Osteoblast (primary cell): ENCODE measurements at regions not wholly inside any gene's neighbourhood (a gene's known extent, or its start where the extent isn't known, plus 50 kb on each side); places are given as distances from the start of the nearest gene placed in this dataset.

Experiments
- DNase-seq: peaks from one replicate; pipeline ENCODE4 v3.0.0; 2011; ENCODE audit warnings: low spot score, mixed read lengths; ENCODE audit not compliant: insufficient read length; ENCODE audit errors: missing footprints
- H2AFZ ChIP-seq: 2 replicates; pipeline ENCODE4 v1.6.0; 2011; ENCODE audit warnings: mild to moderate bottlenecking, low read length
- H3K27ac ChIP-seq: 2 replicates; pipeline ENCODE4 v1.5.1; 2011; ENCODE audit warnings: mild to moderate bottlenecking, low read depth, low read length, moderate library complexity
- H3K27me3 ChIP-seq: 2 replicates; pipeline ENCODE4 v1.6.0; 2012; ENCODE audit warnings: mild to moderate bottlenecking, control low read depth, inconsistent platforms, low read length, moderate library complexity; ENCODE audit not compliant: insufficient read depth
- H3K36me3 ChIP-seq: 2 replicates; pipeline ENCODE4 v1.5.1; 2011; ENCODE audit warnings: mild to moderate bottlenecking, low read length, control low read depth, moderate library complexity; ENCODE audit not compliant: insufficient read depth
- H3K4me1 ChIP-seq: 2 replicates; pipeline ENCODE4 v1.5.1; 2011; ENCODE audit warnings: mild to moderate bottlenecking, low read length, control low read depth, moderate library complexity; ENCODE audit not compliant: insufficient read depth
- H3K4me2 ChIP-seq: 2 replicates; pipeline ENCODE4 v1.6.0; 2011; ENCODE audit warnings: mild to moderate bottlenecking, low read length; ENCODE audit not compliant: insufficient read depth
- H3K4me3 ChIP-seq: fragments of 200-600 bp; sonication (generic); 3 replicates; pipeline ENCODE4 v1.5.1; 2012; ENCODE audit warnings: mild to moderate bottlenecking, low read length, inconsistent platforms; ENCODE audit not compliant: insufficient read depth
- H3K79me2 ChIP-seq: 2 replicates; pipeline ENCODE4 v1.6.0; 2012; ENCODE audit warnings: mild to moderate bottlenecking, low read length, control low read depth, inconsistent platforms; ENCODE audit not compliant: insufficient read depth
- H3K9me3 ChIP-seq: 2 replicates; pipeline ENCODE4 v1.5.1; 2011; ENCODE audit warnings: low read depth, low read length, control low read depth
- H4K20me1 ChIP-seq: 2 replicates; pipeline ENCODE4 v1.6.0; 2012; ENCODE audit warnings: mild to moderate bottlenecking, low read length, control low read depth; ENCODE audit not compliant: insufficient read depth
- CTCF ChIP-seq: IDR thresholded peaks from 2 replicates; pipeline ENCODE4 v1.5.1; 2011; ENCODE audit warnings: mild to moderate bottlenecking, low read depth, low read length, moderate library complexity; ENCODE audit errors: extremely low read depth

DNA sequence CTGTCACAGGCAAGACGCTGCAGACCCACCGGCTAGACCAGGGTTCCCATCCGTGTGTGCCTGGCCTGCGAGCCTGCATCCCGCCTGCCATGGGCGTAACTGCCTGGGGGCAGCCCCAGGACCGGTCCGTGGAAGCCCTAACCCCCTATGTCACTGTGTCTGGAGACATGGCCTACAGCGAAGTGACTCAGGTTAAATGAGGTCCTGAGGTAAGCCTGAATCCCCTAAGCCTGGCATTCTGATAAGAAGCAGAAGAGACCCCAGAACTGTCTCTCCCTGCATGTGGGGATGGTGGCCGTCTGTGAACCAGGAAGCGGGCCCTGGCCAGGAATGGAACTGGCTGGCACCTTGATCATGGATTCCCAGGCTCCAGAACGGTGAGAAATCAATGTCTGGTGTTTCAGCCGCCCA lies 570.1 kb downstream of the BRD1 start:
- no peak for TF ChIP-seq CTCF
- Histone ChIP-seq H3K27me3 (no peaks in the 10 kb centered on the region), H3K4me2 (no peak overlapping the region), H3K4me3 (no peak overlapping the region), H3K9me3 (no peaks in the 10 kb centered on the region), H3K79me2 (no peaks in the 10 kb centered on the region), H3K36me3 (no peaks in the 10 kb centered on the region), H3K27ac (no peak overlapping the region), H2AFZ (no peak overlapping the region), H3K4me1 (no peaks in the 10 kb centered on the region), H4K20me1 (no peaks in the 10 kb centered on the region)
- peak; percentile 53 for DNase-seq

GRCh38 chr22:49255741-49256318 lies 571.8 kb downstream of the BRD1 start:
- no peak for TF ChIP-seq CTCF
- Histone ChIP-seq H3K79me2 (no peaks in the 10 kb centered on the region), H3K4me1 (no peaks in the 10 kb centered on the region), H3K36me3 (no peaks in the 10 kb centered on the region), H3K4me3 (no peak overlapping the region), H2AFZ (no peak overlapping the region), H4K20me1 (no peaks in the 10 kb centered on the region), H3K27me3 (no peaks in the 10 kb centered on the region), H3K4me2 (no peak overlapping the region), H3K9me3 (no peaks in the 10 kb centered on the region), H3K27ac (no peak overlapping the region)
- DNase-seq = no peak

- H3K4me3 ChIP-seq = no peak overlapping the region
- no peaks in the 10 kb centered on the region for H3K79me2 ChIP-seq
- no peaks in the 10 kb centered on the region for H3K36me3 ChIP-seq
- H3K27ac ChIP-seq = no peak overlapping the region
- no peak overlapping the region for H3K4me2 ChIP-seq
- H3K9me3 ChIP-seq = no peaks in the 10 kb centered on the region
- no peak for DNase-seq
- H3K4me1 ChIP-seq = no peaks in the 10 kb centered on the region
- no peaks in the 10 kb centered on the region for H3K27me3 ChIP-seq
- no peak overlapping the region for H2AFZ ChIP-seq
- H4K20me1 ChIP-seq = no peaks in the 10 kb centered on the region
- TF ChIP-seq CTCF = no peak
Observed at GRCh38 chr22:49255154-49255553, 572.5 kb downstream of the BRD1 start.

GRCh38 chr22:49253656-49254055 lies 574.0 kb downstream of the BRD1 start:
- H3K4me3 ChIP-seq = no peak overlapping the region
- no peak overlapping the region for H2AFZ ChIP-seq
- no peaks in the 10 kb centered on the region for H4K20me1 ChIP-seq
- no peak for TF ChIP-seq CTCF
- H3K27ac ChIP-seq = no peak overlapping the region
- no peaks in the 10 kb centered on the region for H3K36me3 ChIP-seq
- no peaks in the 10 kb centered on the region for H3K4me1 ChIP-seq
- no peaks in the 10 kb centered on the region for H3K79me2 ChIP-seq
- DNase-seq = no peak
- H3K4me2 ChIP-seq = no peak overlapping the region
- H3K9me3 ChIP-seq = no peaks in the 10 kb centered on the region
- H3K27me3 ChIP-seq = no peaks in the 10 kb centered on the region
